Cardiac septum (tissue), 1 donor: ENCODE measurements at regions not wholly inside any gene's neighbourhood (a gene's known extent, or its start where the extent isn't known, plus 50 kb on each side); places are given as distances from the start of the nearest gene placed in this dataset.
"Not testable (repeated sequence)": the region's sequence is repeated elsewhere in the genome, so short reads cannot be mapped to it uniquely, and the experiment has no call there.

Experiments
- DNase-seq: peaks from one replicate; pipeline ENCODE4 v3.0.0-alpha.2; 2020; ENCODE audit warnings: low spot score
- intact Hi-C: fragments of 100-400 bp; cut with DNase I; formaldehyde crosslinking; loops from one replicate; pipeline ENCODE4 v1.14.0; 2022
- donor health status: DM: no; HTN: no; CAD: no.

- intact Hi-C loops: no loop called here
These were observed 395.8 kb upstream of the PHF14 start for GRCh38 chr7:10577866-10578374.

GRCh38 chr7:10579561-10579960, 394.1 kb upstream of the PHF14 start:
- no peak for DNase-seq
- intact Hi-C loops: no loop called here

More at GRCh38 chr7:10577866-10578374, 395.8 kb upstream of the PHF14 start:
- DNase-seq: no peak

DNA sequence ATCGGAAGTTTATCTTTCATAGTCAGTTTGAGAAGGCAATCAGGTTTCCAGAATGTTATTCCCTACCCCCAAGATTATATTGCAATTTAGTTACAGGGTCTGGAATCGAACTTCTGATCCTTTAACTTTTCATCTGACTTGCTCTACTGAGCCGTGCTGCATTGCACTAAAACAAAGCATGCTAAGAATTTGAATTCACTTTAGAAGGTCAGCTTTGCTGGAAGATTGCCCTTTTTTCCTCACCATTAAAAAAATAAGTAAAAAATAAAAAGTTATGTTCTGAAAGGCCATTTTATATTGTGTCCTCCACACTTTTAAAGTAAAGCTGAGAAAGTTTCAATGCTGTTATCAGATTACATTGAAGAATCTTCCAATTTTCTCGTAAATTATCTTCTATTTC, 388.8 kb upstream of the PHF14 start:
- DNase-seq: no peak
- intact Hi-C loops: no loop called here

DNA sequence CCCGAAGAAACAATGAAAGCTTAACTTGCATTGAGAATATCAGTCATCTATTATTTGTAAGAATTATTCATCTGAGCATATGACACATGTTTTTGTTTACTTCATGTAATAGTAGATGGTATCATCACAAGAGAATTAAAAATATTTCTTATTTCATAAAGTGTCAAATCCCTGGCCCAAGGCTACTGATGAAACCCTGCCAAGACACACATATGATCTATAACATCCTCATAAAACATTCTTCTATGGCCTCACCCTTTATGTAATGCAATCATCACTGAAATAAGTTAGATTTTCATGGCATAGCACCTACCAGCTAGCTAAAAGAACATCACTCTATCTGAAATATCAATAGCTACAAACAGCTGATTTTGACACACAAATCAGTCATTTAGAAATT, 385.6 kb upstream of the PHF14 start:
- intact Hi-C loops: no loop called here
- DNase-seq: no peak

DNA sequence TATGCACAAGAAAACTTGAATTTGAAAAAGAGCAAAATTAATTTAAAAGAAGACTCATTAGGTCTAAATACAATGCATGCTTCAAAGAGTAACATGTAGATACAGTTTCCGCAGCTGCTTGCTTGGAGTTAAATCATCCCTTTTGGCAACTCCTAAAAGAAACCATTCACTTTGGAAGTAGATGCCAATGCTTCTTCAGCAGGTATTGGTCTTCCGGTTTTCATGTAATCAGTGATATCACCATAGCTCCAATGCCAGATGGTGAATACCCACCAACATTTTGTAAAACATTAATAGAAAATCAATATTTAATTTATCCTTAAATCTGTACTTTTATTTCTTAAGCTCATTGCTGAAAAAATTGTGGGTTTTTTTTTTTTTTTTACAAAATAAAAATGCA, 381.1 kb upstream of the PHF14 start:
- DNase-seq: no peak
- intact Hi-C loops: no loop called here

GRCh38 chr7:10593080-10593479, 380.6 kb upstream of the PHF14 start:
- DNase-seq: no peak
- intact Hi-C loops: no loop called here

GRCh38 chr7:10596827-10597226, 376.8 kb upstream of the PHF14 start:
- no peak for DNase-seq
- intact Hi-C loops: no loop called here

DNA sequence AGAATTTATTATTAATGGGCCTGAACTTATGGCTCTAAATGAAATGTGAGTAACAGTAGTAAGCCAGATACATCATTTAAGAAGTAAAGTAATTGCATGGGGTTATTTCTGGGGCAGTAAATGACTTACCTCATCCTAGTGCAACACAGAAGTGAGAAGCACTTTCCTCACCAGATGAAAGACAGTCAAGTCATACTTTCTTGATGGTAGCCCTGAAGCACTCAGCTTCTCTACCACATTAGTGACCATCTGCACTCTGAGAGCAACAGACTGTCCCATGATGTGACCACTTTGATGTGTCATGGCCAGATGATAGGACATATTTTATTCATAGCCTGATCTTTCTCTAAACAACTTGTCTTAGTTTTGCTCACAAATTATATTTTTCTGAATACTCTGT, 369.5 kb upstream of the PHF14 start:
- intact Hi-C loops: no loop called here

GRCh38 chr7:10612950-10613349, 360.7 kb upstream of the PHF14 start:
- no peak for DNase-seq
- intact Hi-C loops: no loop called here

More for the DNA sequence above, 369.5 kb upstream of the PHF14 start:
- no peak for DNase-seq

DNA sequence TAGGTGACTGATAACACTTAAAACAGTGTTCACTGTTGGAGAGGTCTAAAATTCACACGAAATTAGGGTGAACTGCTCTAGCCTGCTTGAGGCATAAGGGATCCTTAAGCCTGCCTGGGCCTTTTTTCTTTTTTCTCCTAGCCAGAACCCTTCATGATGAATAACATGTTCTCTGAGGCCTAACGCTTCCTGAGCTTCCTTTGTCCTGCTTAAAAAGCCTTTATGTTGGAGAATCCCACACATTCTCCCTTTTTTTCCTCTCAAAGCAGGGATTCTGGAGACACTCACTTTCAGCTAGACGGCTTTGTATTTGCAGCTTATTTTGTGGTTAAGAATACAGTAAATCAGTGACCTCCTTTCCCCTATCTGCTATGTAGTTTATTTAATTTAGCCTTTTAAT, 354.7 kb upstream of the PHF14 start:
- DNase-seq: no peak
- intact Hi-C loops: no loop called here

GRCh38 chr7:10632712-10633111, 341.0 kb upstream of the PHF14 start:
- DNase-seq: no peak
- intact Hi-C loops: no loop called here

- intact Hi-C loops: no loop called here
- no peak for DNase-seq
These were observed 339.4 kb upstream of the PHF14 start for GRCh38 chr7:10634239-10634638.

DNA sequence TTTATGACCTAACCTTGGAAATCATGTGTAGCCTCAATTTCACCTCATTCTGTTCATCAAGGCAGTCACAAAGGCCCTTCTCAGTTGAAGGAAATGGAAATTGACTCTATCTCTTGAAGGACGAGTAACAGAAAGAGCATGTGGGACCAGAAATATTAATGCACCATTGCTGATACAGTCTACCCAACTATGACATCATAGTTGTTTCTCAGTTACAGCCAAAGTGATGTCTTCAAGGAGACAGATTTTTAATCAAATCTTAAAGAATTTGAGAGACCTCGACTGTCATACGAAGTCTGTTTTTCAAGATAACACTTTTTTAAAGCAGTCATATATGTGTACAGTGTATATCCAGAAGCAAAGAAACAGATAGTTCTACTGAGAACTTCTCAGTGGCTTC, 335.7 kb upstream of the PHF14 start:
- no peak for DNase-seq
- intact Hi-C loops: no loop called here

- intact Hi-C loops: no loop called here
- DNase-seq: no peak
These were observed 330.1 kb upstream of the PHF14 start for GRCh38 chr7:10643545-10643944.

GRCh38 chr7:10644849-10645248, 328.8 kb upstream of the PHF14 start:
- no peak for DNase-seq
- intact Hi-C loops: no loop called here

DNA sequence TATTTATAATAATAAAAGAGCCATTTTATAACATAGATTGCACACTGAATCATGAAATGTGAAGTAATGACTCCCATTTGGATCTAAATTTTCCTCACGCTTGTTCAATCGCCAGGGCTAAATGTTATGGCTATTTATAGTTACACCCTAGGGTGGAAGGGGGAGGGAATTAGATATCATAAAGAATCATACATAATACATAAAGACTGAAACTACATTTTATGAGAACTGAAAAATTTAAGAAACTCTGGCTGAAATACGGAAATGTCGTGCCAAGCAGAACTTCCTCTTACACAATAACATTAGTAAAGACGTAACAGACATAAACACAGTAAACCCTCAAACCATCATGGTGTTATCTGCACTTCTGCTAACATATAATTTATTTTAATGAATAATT, 327.5 kb upstream of the PHF14 start:
- intact Hi-C loops: no loop called here
- DNase-seq: no peak

GRCh38 chr7:10648289-10648688, 325.4 kb upstream of the PHF14 start:
- DNase-seq: no peak
- intact Hi-C loops: no loop called here

GRCh38 chr7:10649120-10649519, 324.6 kb upstream of the PHF14 start:
- DNase-seq, intact Hi-C loops: not testable (repeated sequence)

DNA sequence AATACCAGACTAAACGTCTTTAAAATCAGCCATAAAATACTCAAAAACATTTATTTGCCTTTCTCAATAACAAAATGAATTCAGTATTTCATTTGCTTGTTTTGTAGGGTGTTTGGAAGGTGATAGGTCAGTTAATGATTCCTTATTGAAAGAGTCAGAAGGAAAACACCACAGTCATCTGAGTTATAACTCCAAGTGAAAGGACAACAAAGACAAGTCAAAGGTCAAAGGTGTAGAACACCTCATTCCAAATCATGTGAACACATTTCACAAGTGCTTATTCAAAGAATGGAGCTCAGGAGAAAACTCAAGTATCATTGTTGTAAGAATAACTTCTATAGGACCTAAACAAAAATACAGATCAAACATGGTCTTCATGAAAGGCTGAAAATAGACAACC, 318.6 kb upstream of the PHF14 start:
- intact Hi-C loops: no loop called here
- DNase-seq: no peak

GRCh38 chr7:10657201-10657600, 316.5 kb upstream of the PHF14 start:
- intact Hi-C loops: no loop called here
- no peak for DNase-seq

GRCh38 chr7:10657837-10658236, 315.8 kb upstream of the PHF14 start:
- no peak for DNase-seq
- intact Hi-C loops: no loop called here

DNA sequence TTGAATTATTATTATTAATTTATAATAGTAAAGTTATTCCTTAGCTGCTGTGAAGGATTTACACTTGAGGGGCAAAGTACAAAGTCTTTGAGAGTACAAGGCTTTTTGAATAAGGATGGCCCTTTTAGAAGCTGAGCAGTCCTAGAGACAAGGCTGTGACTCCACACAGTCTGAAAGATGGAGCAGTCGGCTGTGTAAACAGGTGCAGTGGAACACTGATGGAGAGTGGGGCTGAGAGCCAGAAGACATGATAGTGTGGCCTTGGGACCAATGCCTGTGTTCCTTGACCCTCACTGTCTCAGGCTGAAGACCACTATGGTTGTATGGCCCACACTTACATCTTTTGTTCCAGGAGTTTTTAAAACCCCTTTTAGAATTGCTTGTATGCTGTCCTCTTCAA, 311.2 kb upstream of the PHF14 start:
- intact Hi-C loops: no loop called here
- DNase-seq: no peak
